Trophoblast cell (in vitro differentiated cells and primary cell): ENCODE measurements at regions not wholly inside any gene's neighbourhood (a gene's known extent, or its start where the extent isn't known, plus 50 kb on each side); places are given as distances from the start of the nearest gene placed in this dataset.

Experiments
- DNase-seq, 2 donors: peaks; one replicate each; pipeline ENCODE4 v3.0.0-alpha.2; 2016
- H2AFZ ChIP-seq: 2 replicates; pipeline ENCODE4 v1.6.1; 2013; ENCODE audit warnings: low read length, moderate library complexity, mild to moderate bottlenecking; ENCODE audit not compliant: insufficient read depth, poor library complexity
- H2AK5ac ChIP-seq: 2 replicates; pipeline ENCODE4 v1.6.1; 2013; ENCODE audit warnings: mild to moderate bottlenecking, low read length
- H2BK120ac ChIP-seq: 2 replicates; pipeline ENCODE4 v1.6.1; 2013; ENCODE audit warnings: low read length, mild to moderate bottlenecking, moderate library complexity; ENCODE audit not compliant: insufficient read depth, poor library complexity
- H2BK12ac ChIP-seq: 2 replicates; pipeline ENCODE4 v1.6.1; 2013; ENCODE audit warnings: mild to moderate bottlenecking, low read length, moderate library complexity
- H2BK5ac ChIP-seq: 2 replicates; pipeline ENCODE4 v1.6.1; 2013; ENCODE audit warnings: low read length, low read depth, moderate library complexity, mild to moderate bottlenecking; ENCODE audit not compliant: poor library complexity
- H3K14ac ChIP-seq: 2 replicates; pipeline ENCODE4 v1.6.1; 2013; ENCODE audit warnings: mild to moderate bottlenecking, low read length
- H3K18ac ChIP-seq: 2 replicates; pipeline ENCODE4 v1.6.1; 2013; ENCODE audit warnings: mild to moderate bottlenecking, low read length
- H3K23ac ChIP-seq: 2 replicates; pipeline ENCODE4 v1.6.1; 2013; ENCODE audit warnings: low read length
- H3K27ac ChIP-seq: 2 replicates; pipeline ENCODE4 v1.5.1; 2013; ENCODE audit warnings: low read depth, mild to moderate bottlenecking, inconsistent platforms, low read length, moderate library complexity
- H3K27me3 ChIP-seq: 2 replicates; pipeline ENCODE4 v1.6.1; 2013; ENCODE audit warnings: inconsistent platforms, mild to moderate bottlenecking, low read length, moderate library complexity; ENCODE audit not compliant: insufficient read depth
- H3K36me3 ChIP-seq, 2 experiments: 1 replicate in 1 of 2; 2 replicates in 1 of 2; pipeline ENCODE4 v1.6.1; 2013; ENCODE audit warnings: low read length in 2 of 2, mild to moderate bottlenecking in 2 of 2, moderate library complexity in 1 of 2; ENCODE audit not compliant: insufficient read depth in 2 of 2, control insufficient read depth in 1 of 2
- H3K4ac ChIP-seq: 2 replicates; pipeline ENCODE4 v1.6.1; 2013; ENCODE audit warnings: low read depth, mild to moderate bottlenecking, low read length, moderate library complexity
- H3K4me1 ChIP-seq, 2 experiments: 1 replicate in 1 of 2; 2 replicates in 1 of 2; pipeline ENCODE4 v1.6.1; 2013; ENCODE audit warnings: low read length in 2 of 2, mild to moderate bottlenecking in 2 of 2, moderate library complexity in 1 of 2; ENCODE audit not compliant: insufficient read depth in 2 of 2, control insufficient read depth in 1 of 2
- H3K4me2 ChIP-seq: 2 replicates; pipeline ENCODE4 v1.6.1; 2013; ENCODE audit warnings: inconsistent platforms, mild to moderate bottlenecking, low read length, moderate library complexity
- H3K4me3 ChIP-seq: 2 replicates; pipeline ENCODE4 v1.5.1; 2013; ENCODE audit warnings: mild to moderate bottlenecking, low read depth, low read length, inconsistent platforms
- H3K79me1 ChIP-seq: one replicate; pipeline ENCODE4 v1.6.1; 2013; ENCODE audit warnings: low read length
- H3K79me2 ChIP-seq: 2 replicates; pipeline ENCODE4 v1.6.1; 2013; ENCODE audit warnings: low read length, mild to moderate bottlenecking; ENCODE audit not compliant: control insufficient read depth, insufficient read depth, poor library complexity
- H3K9ac ChIP-seq: 2 replicates; pipeline ENCODE4 v1.6.1; 2013; ENCODE audit warnings: mild to moderate bottlenecking, low read length
- H3K9me3 ChIP-seq: 2 replicates; pipeline ENCODE4 v1.6.1; 2013; ENCODE audit warnings: low read depth, mild to moderate bottlenecking, control low read depth, inconsistent platforms, low read length; ENCODE audit not compliant: insufficient read depth
- H4K12ac ChIP-seq: 2 replicates; pipeline ENCODE4 v1.6.1; 2013; ENCODE audit warnings: low read depth, mild to moderate bottlenecking, low read length, moderate library complexity
- H4K8ac ChIP-seq: 2 replicates; pipeline ENCODE4 v1.6.1; 2013; ENCODE audit warnings: low read depth, mild to moderate bottlenecking, low read length, moderate library complexity
- H4K91ac ChIP-seq: one replicate; pipeline ENCODE4 v1.6.1; 2013; ENCODE audit warnings: low read depth, mild to moderate bottlenecking, low read length, moderate library complexity
- WGBS: extraction: QIAGEN DNeasy Blood & Tissue Kit; methylation state at CpG from one replicate; pipeline ENCODE4 v1.1.7; 2013; ENCODE audit warnings: missing lambda C conversion rate; ENCODE audit not compliant: insufficient read length, insufficient coverage; ENCODE audit errors: extremely low coverage; 5-methylcytosine and 5-hydroxymethylcytosine counted together

DNA sequence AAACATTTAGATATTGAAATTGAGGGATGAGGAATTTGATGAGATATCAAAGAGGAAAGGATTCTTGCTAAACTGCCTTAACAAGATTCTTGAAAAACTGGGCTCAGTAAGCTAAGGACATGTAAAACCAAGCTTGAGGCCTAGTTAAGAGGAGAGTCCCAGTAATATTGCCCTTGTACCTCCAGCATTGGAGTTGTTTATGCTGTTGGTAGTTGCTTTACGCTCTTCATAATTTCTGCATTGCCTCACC lies 156.1 kb upstream of the TRIM24 start:
- Histone ChIP-seq H3K4ac (no peak overlapping the region), H3K9ac (no peak overlapping the region), H3K14ac (no peak overlapping the region), H4K12ac (no peak overlapping the region), H3K79me2 (peaks cover 5% of the 10 kb centered on the region), H3K79me1 (peaks cover 18% of the 10 kb centered on the region), H3K9me3 (peaks cover 2% of the 10 kb centered on the region), H3K4me1 (peaks cover 5 to 8% of the 10 kb centered on the region in 2 experiments), H3K36me3 (peaks cover 0 to 2% of the 10 kb centered on the region in 2 experiments), H3K4me3 (no peak overlapping the region), H4K8ac (no peak overlapping the region), H3K18ac (no peak overlapping the region), H3K27ac (peak overlapping the region; percentile 89), H2BK120ac (peak overlapping the region; percentile 83), H4K91ac (peak overlapping the region; percentile 65), H2AFZ (no peak overlapping the region), H3K4me2 (peak overlapping the region; percentile 13), H2BK12ac (no peak overlapping the region), H2AK5ac (no peak overlapping the region), H3K27me3 (no peaks in the 10 kb centered on the region), H2BK5ac (no peak overlapping the region), H3K23ac (no peak overlapping the region)
- DNase-seq: peak in 1 of 2 donors; percentile 99
- no CpG with 5 or more reads among the region's 1 CpG for WGBS

DNA sequence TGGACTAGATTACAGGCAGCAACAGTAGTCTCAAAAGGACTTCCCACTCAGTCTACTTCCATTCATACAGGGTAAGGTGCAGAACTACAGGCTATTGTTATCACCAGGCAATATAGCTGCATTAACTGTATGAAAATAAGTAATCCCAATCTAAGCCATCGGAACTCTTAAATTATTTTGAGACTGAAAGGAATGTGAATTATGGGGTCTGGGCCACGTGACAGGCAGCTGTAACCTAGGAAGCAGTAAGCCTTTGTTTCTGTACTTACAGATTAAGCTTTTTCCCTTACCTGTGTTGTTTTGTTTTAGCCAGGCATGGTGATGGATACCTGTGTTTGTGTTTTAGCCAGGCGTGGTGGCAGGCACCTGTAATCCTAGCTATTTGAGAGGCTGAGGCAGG lies 152.4 kb upstream of the TRIM24 start:
- peak overlapping the region; percentile 2 for H4K91ac ChIP-seq
- no CpG with 5 or more reads among the region's 3 CpGs for WGBS
- DNase-seq: peak in 1 of 2 donors; percentile 68
- no peak overlapping the region for H2AFZ ChIP-seq
- H3K9ac ChIP-seq: no peak overlapping the region
- H3K4ac ChIP-seq: peak overlapping the region; percentile 4
- no peak overlapping the region for H4K12ac ChIP-seq
- peak overlapping the region; percentile 7 for H2BK120ac ChIP-seq
- no peak overlapping the region for H3K27ac ChIP-seq
- no peak overlapping the region for H3K23ac ChIP-seq
- no peak overlapping the region for H2AK5ac ChIP-seq
- H3K4me2 ChIP-seq: no peak overlapping the region
- peaks cover 5 to 8% of the 10 kb centered on the region in 2 experiments for H3K4me1 ChIP-seq
- H3K79me1 ChIP-seq: peaks cover 18% of the 10 kb centered on the region
- no peaks in the 10 kb centered on the region for H3K27me3 ChIP-seq
- peaks cover 5% of the 10 kb centered on the region for H3K79me2 ChIP-seq
- no peak overlapping the region for H3K18ac ChIP-seq
- H3K4me3 ChIP-seq: no peak overlapping the region
- peaks cover 0 to 2% of the 10 kb centered on the region in 2 experiments for H3K36me3 ChIP-seq
- H2BK12ac ChIP-seq: no peak overlapping the region
- no peak overlapping the region for H3K14ac ChIP-seq
- no peak overlapping the region for H4K8ac ChIP-seq
- peaks cover 2% of the 10 kb centered on the region for H3K9me3 ChIP-seq
- H2BK5ac ChIP-seq: no peak overlapping the region

DNA sequence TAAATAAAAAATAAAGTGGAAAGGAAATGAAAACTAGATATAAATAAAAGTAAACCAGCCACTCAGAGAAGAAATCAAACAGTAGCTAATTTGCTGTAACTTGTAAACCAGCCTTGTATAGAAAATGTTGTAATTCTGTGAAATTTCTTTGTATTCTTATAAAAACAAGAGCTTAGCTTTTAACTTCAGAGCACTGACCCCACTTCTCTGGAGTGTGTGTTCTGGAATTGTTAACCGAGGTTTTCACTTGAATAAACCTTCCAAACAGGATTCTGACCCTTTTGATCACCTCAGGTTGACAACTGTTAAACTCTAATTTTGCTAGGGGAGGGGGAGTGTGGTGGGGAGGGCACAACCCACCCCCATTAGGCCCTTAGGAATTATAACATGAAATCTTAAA lies 151.9 kb upstream of the TRIM24 start:
- H3K27me3 ChIP-seq: no peaks in the 10 kb centered on the region
- H2BK120ac ChIP-seq: no peak overlapping the region
- peaks cover 2% of the 10 kb centered on the region for H3K9me3 ChIP-seq
- no peak overlapping the region for H3K18ac ChIP-seq
- H2AFZ ChIP-seq: no peak overlapping the region
- no peak overlapping the region for H3K14ac ChIP-seq
- WGBS: no CpG with 5 or more reads among the region's 1 CpG
- no peak overlapping the region for H3K9ac ChIP-seq
- H2BK5ac ChIP-seq: no peak overlapping the region
- peaks cover 5% of the 10 kb centered on the region for H3K79me2 ChIP-seq
- H2BK12ac ChIP-seq: no peak overlapping the region
- H3K4ac ChIP-seq: no peak overlapping the region
- DNase-seq: no peak
- H2AK5ac ChIP-seq: no peak overlapping the region
- no peak overlapping the region for H3K27ac ChIP-seq
- H3K79me1 ChIP-seq: peaks cover 22% of the 10 kb centered on the region
- peaks cover 5 to 7% of the 10 kb centered on the region in 2 experiments for H3K4me1 ChIP-seq
- H3K4me2 ChIP-seq: no peak overlapping the region
- no peak overlapping the region for H4K8ac ChIP-seq
- peaks cover 0 to 2% of the 10 kb centered on the region in 2 experiments for H3K36me3 ChIP-seq
- H4K12ac ChIP-seq: no peak overlapping the region
- no peak overlapping the region for H3K4me3 ChIP-seq
- no peak overlapping the region for H3K23ac ChIP-seq
- peak overlapping the region; percentile 28 for H4K91ac ChIP-seq

DNA sequence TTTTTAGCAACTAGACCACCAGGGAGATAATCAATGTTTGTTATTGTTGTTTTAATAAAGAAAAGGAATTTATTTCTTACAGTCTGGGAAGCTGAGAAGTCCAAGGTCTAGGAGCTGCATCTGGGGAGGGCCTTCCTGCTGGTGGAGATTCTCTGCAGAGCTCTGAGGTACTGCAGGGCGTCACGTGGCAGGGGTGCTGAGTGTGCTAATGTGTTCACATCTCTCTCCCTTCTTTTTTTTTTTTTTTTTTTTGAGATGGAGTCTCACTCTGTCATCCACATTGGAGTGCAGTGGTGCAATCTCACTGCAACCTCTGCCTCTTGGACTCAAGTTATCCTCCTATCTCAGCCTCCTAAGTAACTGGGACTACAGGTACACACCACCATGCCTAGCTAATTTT lies 150.9 kb upstream of the TRIM24 start:
- WGBS: no CpG with 5 or more reads among the region's 2 CpGs
- peaks cover 21% of the 10 kb centered on the region for H3K79me1 ChIP-seq

More for the DNA sequence above, 150.9 kb upstream of the TRIM24 start:
- H3K27ac ChIP-seq: no peak overlapping the region
- DNase-seq: no peak
- peak overlapping the region; percentile 47 for H2BK12ac ChIP-seq
- no peak overlapping the region for H3K23ac ChIP-seq
- no peak overlapping the region for H3K14ac ChIP-seq
- no peaks in the 10 kb centered on the region for H3K79me2 ChIP-seq
- no peak overlapping the region for H3K4ac ChIP-seq
- H3K36me3 ChIP-seq: no peaks in the 10 kb centered on the region
- H3K4me1 ChIP-seq: peaks cover 0 to 4% of the 10 kb centered on the region in 2 experiments
- H3K9ac ChIP-seq: no peak overlapping the region
- H3K27me3 ChIP-seq: no peaks in the 10 kb centered on the region
- H4K8ac ChIP-seq: no peak overlapping the region
- H2AK5ac ChIP-seq: no peak overlapping the region
- H3K4me2 ChIP-seq: no peak overlapping the region
- no peak overlapping the region for H3K18ac ChIP-seq
- H3K9me3 ChIP-seq: no peaks in the 10 kb centered on the region
- peak overlapping the region; percentile 21 for H4K91ac ChIP-seq
- no peak overlapping the region for H2BK120ac ChIP-seq
- H3K4me3 ChIP-seq: no peak overlapping the region
- no peak overlapping the region for H2AFZ ChIP-seq
- H4K12ac ChIP-seq: no peak overlapping the region
- H2BK5ac ChIP-seq: no peak overlapping the region
